ENCODE measurements at regions not wholly inside any gene's neighbourhood (a gene's known extent, or its start where the extent isn't known, plus 50 kb on each side); places are given as distances from the start of the nearest gene placed in this dataset.

DNA sequence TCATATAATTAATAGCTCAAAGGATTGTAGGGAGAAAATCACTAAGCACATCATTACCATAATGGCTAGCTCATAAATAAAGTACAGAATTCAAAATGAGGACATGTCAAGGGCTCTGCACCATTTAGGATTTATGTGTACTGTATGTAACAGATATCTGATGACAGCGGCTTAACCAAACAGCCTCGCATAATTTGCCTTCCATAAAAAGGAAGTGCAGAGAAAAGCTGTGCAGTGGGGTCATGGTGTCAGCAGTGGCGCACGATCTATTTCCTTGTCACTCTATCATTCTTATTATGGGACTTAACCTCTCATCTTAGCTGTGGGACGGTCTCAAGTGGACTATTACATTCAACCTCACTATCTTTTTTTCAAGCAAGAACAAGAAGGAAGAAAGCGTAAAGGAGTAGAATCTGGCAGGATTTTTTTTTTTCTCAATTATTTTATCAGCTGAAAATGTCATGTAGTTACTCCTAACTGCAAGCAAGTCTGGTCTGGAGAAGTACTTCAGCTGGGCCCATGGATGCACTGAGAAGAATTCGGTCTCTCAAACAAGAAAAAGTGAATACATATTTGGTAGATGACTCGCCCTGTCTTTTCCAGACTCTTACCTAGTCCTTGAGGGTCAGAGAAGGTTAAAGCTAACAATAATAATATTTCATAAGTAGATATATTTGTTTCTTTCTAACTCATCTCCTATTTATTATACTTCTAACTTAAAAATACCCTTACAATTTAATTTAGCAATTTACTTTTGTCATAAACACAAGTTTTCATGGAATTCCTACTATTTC lies 94.6 kb downstream of the COX18 start:
- no peak for TF ChIP-seq YY1 (IDR thresholded peaks at IDR 0.05; ENCODE audit: insufficient read depth, insufficient read length)
- TF ChIP-seq ZNF274 (IDR thresholded peaks at IDR 0.05; ENCODE audit: low read depth, low read length), result no peak
- no peak for TF ChIP-seq SUZ12 (IDR thresholded peaks at IDR 0.05; ENCODE audit: extremely low read depth, insufficient read depth, insufficient read length)
